CD14-positive monocyte (primary cell): ENCODE measurements at regions not wholly inside any gene's neighbourhood (a gene's known extent, or its start where the extent isn't known, plus 50 kb on each side); places are given as distances from the start of the nearest gene placed in this dataset.

ENCODE experiments used
- DNase-seq, 3 donors: peaks; one replicate each; pipeline ENCODE4 v3.0.0-alpha.2; 2011 to 2022
- H2AFZ ChIP-seq: 2 replicates; pipeline ENCODE4 v1.6.0; 2012; ENCODE audit warnings: mild to moderate bottlenecking, low read depth, low read length, inconsistent platforms; ENCODE audit not compliant: insufficient read depth, poor library complexity, severe bottlenecking
- H3K27ac ChIP-seq, 2 donors: 1 replicate in 1 of 2; 2 replicates in 1 of 2; pipeline ENCODE4 v1.5.1; 2012 to 2013; ENCODE audit warnings: low read length in 2 of 2, control low read depth in 1 of 2, inconsistent platforms in 1 of 2, low read depth in 1 of 2, mild to moderate bottlenecking in 1 of 2
- H3K27me3 ChIP-seq, 2 donors: one replicate each; pipeline versions ENCODE4 v1.6.0 to v1.6.1; 2011 to 2013; ENCODE audit warnings: low read length in 2 of 2; ENCODE audit not compliant: control insufficient read depth in 2 of 2, insufficient read depth in 2 of 2
- H3K36me3 ChIP-seq, 2 donors: replicated peaks in 1 of 2; 1 replicate in 1 of 2; 2 replicates in 1 of 2; pipeline versions ENCODE4 v1.5.1 to v1.6.1; 2012 to 2013; ENCODE audit warnings: low read length in 2 of 2, control low read depth in 1 of 2, inconsistent platforms in 1 of 2, mild to moderate bottlenecking in 1 of 2; ENCODE audit not compliant: insufficient read depth in 2 of 2, control insufficient read depth in 1 of 2
- H3K4me1 ChIP-seq, 2 donors: 1 replicate in 1 of 2; 2 replicates in 1 of 2; pipeline versions ENCODE4 v1.5.1 to v1.6.1; 2012 to 2013; ENCODE audit warnings: low read length in 2 of 2, control low read depth in 1 of 2, inconsistent platforms in 1 of 2, mild to moderate bottlenecking in 1 of 2, moderate library complexity in 1 of 2; ENCODE audit not compliant: insufficient read depth in 2 of 2, control insufficient read depth in 1 of 2
- H3K4me2 ChIP-seq: replicated peaks from 2 replicates; pipeline ENCODE3; 2012; ENCODE audit warnings: low read length, moderate library complexity, mild to moderate bottlenecking; ENCODE audit not compliant: poor library complexity, severe bottlenecking; ENCODE audit errors: extremely low read depth
- H3K4me3 ChIP-seq, 3 experiments: fragments of 200-600 bp in 1 of 3; sonication (generic) in 1 of 3; replicated peaks in 1 of 3; 1 replicate in 2 of 3; 2 replicates in 1 of 3; pipeline ENCODE4 v1.5.1; 2011 to 2013; ENCODE audit warnings: low read length in 3 of 3, mild to moderate bottlenecking in 3 of 3, control low read depth in 2 of 3, low read depth in 2 of 3, inconsistent platforms in 1 of 3, moderate library complexity in 1 of 3
- H3K79me2 ChIP-seq: 2 replicates; pipeline ENCODE4 v1.6.0; 2012; ENCODE audit warnings: mild to moderate bottlenecking, control low read depth, inconsistent platforms, low read length, moderate library complexity; ENCODE audit not compliant: insufficient read depth
- H3K9ac ChIP-seq: 2 replicates; pipeline ENCODE4 v1.6.0; 2017; ENCODE audit warnings: low read length, mild to moderate bottlenecking; ENCODE audit not compliant: insufficient read depth, poor library complexity, severe bottlenecking
- H3K9me3 ChIP-seq, 2 donors: replicated peaks in 1 of 2; 1 replicate in 1 of 2; 2 replicates in 1 of 2; pipeline versions ENCODE4 v1.5.1 to v1.6.1; 2012 to 2013; ENCODE audit warnings: low read length in 2 of 2, control low read depth in 1 of 2; ENCODE audit not compliant: control insufficient read depth in 1 of 2, insufficient read depth in 1 of 2
- H4K20me1 ChIP-seq: 2 replicates; pipeline ENCODE4 v1.6.0; 2012; ENCODE audit warnings: mild to moderate bottlenecking, low read length, control low read depth, moderate library complexity; ENCODE audit not compliant: insufficient read depth
- H3K27ac Mint-ChIP-seq, 7 donors: one replicate each; pipeline ENCODE4 v1.8.0; 2020; ENCODE audit warnings: mild to moderate bottlenecking in 7 of 7, mixed read lengths in 7 of 7, moderate library complexity in 6 of 7, inconsistent platforms in 2 of 7
- H3K27me3 Mint-ChIP-seq, 3 donors: one replicate each; pipeline ENCODE4 v1.8.0; 2021 to 2022; ENCODE audit warnings: low read depth in 3 of 3, mild to moderate bottlenecking in 3 of 3, mixed read lengths in 3 of 3, moderate library complexity in 3 of 3, inconsistent platforms in 1 of 3
- H3K36me3 Mint-ChIP-seq, 2 donors: one replicate each; pipeline ENCODE4 v1.8.0; 2020; ENCODE audit warnings: mixed read lengths in 2 of 2, inconsistent platforms in 1 of 2, mild to moderate bottlenecking in 1 of 2
- H3K4me1 Mint-ChIP-seq: one replicate; pipeline ENCODE4 v1.8.0; 2020; ENCODE audit warnings: mild to moderate bottlenecking, mixed read lengths
- H3K4me3 Mint-ChIP-seq, 2 donors: one replicate each; pipeline ENCODE4 v1.8.0; 2020; ENCODE audit warnings: mild to moderate bottlenecking in 2 of 2, mixed read lengths in 2 of 2, moderate library complexity in 1 of 2
- H3K9me3 Mint-ChIP-seq, 7 donors: one replicate each; pipeline ENCODE4 v1.8.0; 2020 to 2022; ENCODE audit warnings: mixed read lengths in 7 of 7, mild to moderate bottlenecking in 6 of 7, moderate library complexity in 6 of 7, inconsistent platforms in 2 of 7
- WGBS: methylation state at CpG from one replicate; pipeline ENCODE4 v1.1.5; 2013; ENCODE audit warnings: missing lambda C conversion rate; ENCODE audit not compliant: insufficient coverage; 5-methylcytosine and 5-hydroxymethylcytosine counted together
- intact Hi-C, 2 donors: fragments of 100-400 bp; cut with micrococcal nuclease; formaldehyde crosslinking; loops; one replicate each; pipeline versions ENCODE4 v1.15.0 to v1.15.1; 2023
- TF ChIP-seq, protein P1 (sequence below): fragments of 200-600 bp; IDR thresholded peaks from one replicate; pipeline ENCODE4 v1.8.0; 2022; ENCODE audit warnings: antibody characterized with exemption, mild to moderate bottlenecking

DNA sequence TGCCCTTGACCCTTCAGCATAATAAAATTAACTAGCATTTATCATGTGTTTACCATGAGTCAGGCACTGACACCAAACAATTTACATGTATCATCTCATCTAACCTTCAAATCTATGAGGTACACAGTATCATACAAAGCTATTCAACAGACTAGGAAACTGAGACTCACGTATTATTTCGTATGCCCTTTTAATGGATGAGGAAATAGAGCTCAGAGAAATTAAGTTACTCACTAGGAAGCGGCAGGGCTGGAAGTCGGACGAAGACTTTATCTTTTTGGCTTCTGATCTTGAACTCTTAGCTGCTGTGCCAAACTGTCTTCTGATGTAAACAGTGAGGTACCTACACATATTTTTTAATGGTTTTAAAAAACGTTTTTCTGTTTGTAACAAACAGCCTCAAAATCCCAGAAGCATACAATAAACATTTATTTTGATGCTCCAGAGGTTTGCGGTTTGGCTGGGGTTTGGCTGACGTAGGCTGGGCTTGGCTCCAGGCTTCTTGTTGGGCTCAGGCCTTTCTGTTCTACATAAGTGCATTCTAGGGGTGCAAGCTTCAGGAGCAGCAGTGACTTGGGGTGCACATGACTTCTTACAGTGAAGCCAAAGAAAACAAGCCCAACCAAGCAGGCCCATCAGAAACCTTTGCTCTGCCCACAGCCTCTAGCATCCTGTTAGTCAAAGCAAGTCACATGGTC, 184.7 kb downstream of the TBX5 start:
- peaks cover 0 to 3% of the 10 kb centered on the region in 2 donors for H3K27me3 ChIP-seq
- no peaks in the 10 kb centered on the region for H3K36me3 ChIP-seq
- no peaks in the 10 kb centered on the region for H3K79me2 ChIP-seq

DNA sequence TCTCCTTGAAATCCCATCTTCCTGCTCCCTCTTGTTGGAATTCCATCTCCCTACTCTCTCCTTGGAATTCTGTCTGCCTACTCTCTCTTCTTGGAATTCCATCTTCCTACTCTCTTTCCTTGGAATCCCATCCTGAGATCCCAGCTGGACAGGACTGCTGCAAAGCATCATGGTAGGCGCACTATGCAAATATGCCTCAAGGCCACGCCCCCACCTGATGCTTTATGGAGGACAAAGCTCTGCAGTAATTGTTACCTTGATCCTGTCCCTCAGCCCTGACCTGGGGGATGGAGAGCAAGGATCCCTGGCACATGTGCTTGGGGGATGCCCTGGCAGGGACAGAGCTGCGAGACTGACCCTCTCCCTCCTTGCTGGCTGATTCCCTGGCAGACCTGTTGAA, 185.6 kb downstream of the TBX5 start:
- Histone ChIP-seq H3K4me3 (no peak overlapping the region), H3K9ac (no peak overlapping the region), H3K27ac (no peak overlapping the region), H3K4me2 (no peak overlapping the region), H3K79me2 (no peaks in the 10 kb centered on the region), H3K9me3 (no peaks in the 10 kb centered on the region), H3K4me1 (no peaks in the 10 kb centered on the region), H2AFZ (no peak overlapping the region), H3K27me3 (no peaks in the 10 kb centered on the region), H4K20me1 (no peaks in the 10 kb centered on the region), H3K36me3 (no peaks in the 10 kb centered on the region)
- Mint-ChIP-seq H3K9me3 (peaks cover 0 to 6% (median 2%) of the 10 kb centered on the region in 7 donors), H3K4me3 (no peak overlapping the region), H3K27ac (no peak overlapping the region), H3K27me3 (peaks cover 3 to 13% (median 9%) of the 10 kb centered on the region in 3 donors), H3K4me1 (no peaks in the 10 kb centered on the region), H3K36me3 (no peaks in the 10 kb centered on the region)
- intact Hi-C loops: no loop called here
- TF ChIP-seq, protein P1, sequence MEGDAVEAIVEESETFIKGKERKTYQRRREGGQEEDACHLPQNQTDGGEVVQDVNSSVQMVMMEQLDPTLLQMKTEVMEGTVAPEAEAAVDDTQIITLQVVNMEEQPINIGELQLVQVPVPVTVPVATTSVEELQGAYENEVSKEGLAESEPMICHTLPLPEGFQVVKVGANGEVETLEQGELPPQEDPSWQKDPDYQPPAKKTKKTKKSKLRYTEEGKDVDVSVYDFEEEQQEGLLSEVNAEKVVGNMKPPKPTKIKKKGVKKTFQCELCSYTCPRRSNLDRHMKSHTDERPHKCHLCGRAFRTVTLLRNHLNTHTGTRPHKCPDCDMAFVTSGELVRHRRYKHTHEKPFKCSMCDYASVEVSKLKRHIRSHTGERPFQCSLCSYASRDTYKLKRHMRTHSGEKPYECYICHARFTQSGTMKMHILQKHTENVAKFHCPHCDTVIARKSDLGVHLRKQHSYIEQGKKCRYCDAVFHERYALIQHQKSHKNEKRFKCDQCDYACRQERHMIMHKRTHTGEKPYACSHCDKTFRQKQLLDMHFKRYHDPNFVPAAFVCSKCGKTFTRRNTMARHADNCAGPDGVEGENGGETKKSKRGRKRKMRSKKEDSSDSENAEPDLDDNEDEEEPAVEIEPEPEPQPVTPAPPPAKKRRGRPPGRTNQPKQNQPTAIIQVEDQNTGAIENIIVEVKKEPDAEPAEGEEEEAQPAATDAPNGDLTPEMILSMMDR: no peak
- no peak for DNase-seq
- WGBS: 83% methylated on average over 3 of the region's 3 CpGs

More for the DNA sequence above, 184.7 kb downstream of the TBX5 start:
- no peak overlapping the region for H3K4me3 Mint-ChIP-seq
- WGBS: 80% methylated on average over 4 of the region's 8 CpGs
- Histone ChIP-seq H3K4me2 (no peak overlapping the region), H3K27ac (no peak overlapping the region), H4K20me1 (no peaks in the 10 kb centered on the region), H2AFZ (no peak overlapping the region), H3K9ac (no peak overlapping the region), H3K4me1 (no peaks in the 10 kb centered on the region), H3K9me3 (no peaks in the 10 kb centered on the region), H3K4me3 (no peak overlapping the region)
- H3K9me3 Mint-ChIP-seq: peaks cover 0 to 6% (median 2%) of the 10 kb centered on the region in 7 donors
- no peaks in the 10 kb centered on the region for H3K36me3 Mint-ChIP-seq
- H3K27me3 Mint-ChIP-seq: peaks cover 3 to 14% (median 9%) of the 10 kb centered on the region in 3 donors
- no peaks in the 10 kb centered on the region for H3K4me1 Mint-ChIP-seq
- TF ChIP-seq, protein P1: no peak
- DNase-seq: no peak
- intact Hi-C loops: no loop called here
- no peak overlapping the region for H3K27ac Mint-ChIP-seq
